Mesodermal cell (in vitro differentiated cells): ENCODE measurements at regions not wholly inside any gene's neighbourhood (a gene's known extent, or its start where the extent isn't known, plus 50 kb on each side); places are given as distances from the start of the nearest gene placed in this dataset.
"Not testable (repeated sequence)": the region's sequence is repeated elsewhere in the genome, so short reads cannot be mapped to it uniquely, and the experiment has no call there.

Experiments
- H3K27ac ChIP-seq: 2 replicates; pipeline ENCODE4 v1.7.0; 2013; ENCODE audit warnings: mild to moderate bottlenecking, low read depth, low read length, moderate library complexity; ENCODE audit not compliant: severe bottlenecking
- H3K36me3 ChIP-seq: 2 replicates; pipeline ENCODE4 v1.7.1; 2013; ENCODE audit warnings: mild to moderate bottlenecking, low read length, moderate library complexity; ENCODE audit not compliant: control insufficient read depth, insufficient read depth
- H3K4me1 ChIP-seq: one replicate; pipeline ENCODE4 v1.7.1; 2013; ENCODE audit warnings: mild to moderate bottlenecking, low read length; ENCODE audit not compliant: insufficient read depth, control insufficient read depth, poor library complexity, severe bottlenecking
- H3K4me3 ChIP-seq: 2 replicates; pipeline ENCODE4 v1.7.0; 2013; ENCODE audit warnings: low read length, control low read depth, mild to moderate bottlenecking; ENCODE audit not compliant: insufficient read depth, poor library complexity, severe bottlenecking; ENCODE audit errors: extremely low read depth
- H3K9me3 ChIP-seq: 2 replicates; pipeline ENCODE4 v1.7.1; 2013; ENCODE audit warnings: mild to moderate bottlenecking, low read length, moderate library complexity; ENCODE audit not compliant: control insufficient read depth
- WGBS, 2 experiments: methylation state at CpG; one replicate each; pipeline ENCODE4 v1.1.5; 2013; ENCODE audit warnings: missing lambda C conversion rate in 2 of 2; ENCODE audit not compliant: insufficient coverage in 2 of 2; 5-methylcytosine and 5-hydroxymethylcytosine counted together

GRCh38 chr5:90338712-90339372, 70.7 kb downstream of the CETN3 start:
- no peaks in the 10 kb centered on the region for H3K9me3 ChIP-seq
- no peaks in the 10 kb centered on the region for H3K36me3 ChIP-seq
- no peaks in the 10 kb centered on the region for H3K4me1 ChIP-seq
- H3K27ac ChIP-seq: no peak overlapping the region
- H3K4me3 ChIP-seq: no peak overlapping the region
- WGBS, 2 experiments: 72 to 89% methylated on average over 2 to 4 of the region's 5 CpGs

- H3K36me3 ChIP-seq: no peaks in the 10 kb centered on the region
- H3K4me3 ChIP-seq: no peak overlapping the region
- H3K4me1 ChIP-seq: no peaks in the 10 kb centered on the region
- H3K27ac ChIP-seq: no peak overlapping the region
- WGBS, 2 experiments: 85 to 93% methylated on average over 2 to 4 of the region's 5 CpGs
- no peaks in the 10 kb centered on the region for H3K9me3 ChIP-seq
Observed at GRCh38 chr5:90337449-90338052, 72.0 kb downstream of the CETN3 start.

- Histone ChIP-seq H3K36me3 (no peaks in the 10 kb centered on the region), H3K27ac (no peak overlapping the region), H3K4me1 (no peaks in the 10 kb centered on the region), H3K9me3 (no peaks in the 10 kb centered on the region), H3K4me3 (no peak overlapping the region)
Observed at GRCh38 chr5:90336752-90337151, 72.8 kb downstream of the CETN3 start.

- Histone ChIP-seq H3K27ac (no peak overlapping the region), H3K4me3 (no peak overlapping the region), H3K4me1 (no peaks in the 10 kb centered on the region), H3K36me3 (no peaks in the 10 kb centered on the region), H3K9me3 (no peaks in the 10 kb centered on the region)
- no CpG with 5 or more reads among the region's 1 CpG for WGBS, 2 experiments
Observed at GRCh38 chr5:90334741-90335140, 74.8 kb downstream of the CETN3 start.

GRCh38 chr5:90329911-90330310, 79.6 kb downstream of the CETN3 start:
- no peak overlapping the region for H3K27ac ChIP-seq
- H3K4me1 ChIP-seq: no peaks in the 10 kb centered on the region
- H3K4me3 ChIP-seq: no peak overlapping the region
- H3K9me3 ChIP-seq: no peaks in the 10 kb centered on the region
- H3K36me3 ChIP-seq: no peaks in the 10 kb centered on the region
- no CpG with 5 or more reads among the region's 1 CpG for WGBS, 2 experiments

- H3K4me3 ChIP-seq: no peak overlapping the region
- H3K27ac ChIP-seq: no peak overlapping the region
- no peaks in the 10 kb centered on the region for H3K36me3 ChIP-seq
- no peaks in the 10 kb centered on the region for H3K4me1 ChIP-seq
- WGBS, 2 experiments: 79 to 84% methylated on average over 6 of the region's 7 CpGs
- no peaks in the 10 kb centered on the region for H3K9me3 ChIP-seq
Observed at GRCh38 chr5:90326995-90327394, 82.6 kb downstream of the CETN3 start.

- WGBS, 2 experiments: 100% methylated on average over 1 of the region's 1 CpG; no CpG with 5 or more reads in 1 of the 2 experiments
- Histone ChIP-seq H3K9me3 (peaks cover 5% of the 10 kb centered on the region), H3K27ac (no peak overlapping the region), H3K36me3 (no peaks in the 10 kb centered on the region), H3K4me3 (no peak overlapping the region), H3K4me1 (no peaks in the 10 kb centered on the region)
Observed at GRCh38 chr5:90325093-90325492, 84.5 kb downstream of the CETN3 start.

GRCh38 chr5:90320348-90320747, 89.2 kb downstream of the CETN3 start:
- not testable (repeated sequence) for H3K36me3 ChIP-seq, H3K9me3 ChIP-seq, H3K4me1 ChIP-seq, H3K27ac ChIP-seq, H3K4me3 ChIP-seq

- 100% methylated on average over 1 of the region's 2 CpGs for WGBS, 2 experiments
- H3K4me1 ChIP-seq: no peaks in the 10 kb centered on the region
- H3K9me3 ChIP-seq: no peaks in the 10 kb centered on the region
- no peaks in the 10 kb centered on the region for H3K36me3 ChIP-seq
- no peak overlapping the region for H3K4me3 ChIP-seq
- H3K27ac ChIP-seq: no peak overlapping the region
Observed at GRCh38 chr5:90312027-90312426, 97.5 kb downstream of the CETN3 start.

- 96 to 100% methylated on average over 1 to 3 of the region's 4 CpGs for whole genome bisulfite sequencing, 2 experiments
- Histone ChIP-seq H3K4me3 (no peak overlapping the region), H3K4me1 (no peaks in the 10 kb centered on the region), H3K27ac (no peak overlapping the region), H3K9me3 (no peaks in the 10 kb centered on the region), H3K36me3 (no peaks in the 10 kb centered on the region)
Observed at GRCh38 chr5:90311401-90311800, 98.2 kb downstream of the CETN3 start.

GRCh38 chr5:90308787-90309585, 100.6 kb downstream of the CETN3 start:
- Histone ChIP-seq H3K4me3 (no peak overlapping the region), H3K36me3 (no peaks in the 10 kb centered on the region), H3K9me3 (no peaks in the 10 kb centered on the region), H3K27ac (no peak overlapping the region), H3K4me1 (no peaks in the 10 kb centered on the region)
- WGBS, 2 experiments: 72 to 100% methylated on average over 1 to 2 of the region's 4 CpGs
